ENCODE measurements at regions not wholly inside any gene's neighbourhood (a gene's known extent, or its start where the extent isn't known, plus 50 kb on each side); places are given as distances from the start of the nearest gene placed in this dataset.

GRCh38 chr3:102081572-102082289, 232.4 kb downstream of the NFKBIZ start:
- Histone ChIP-seq H3K4me3 (no peak overlapping the region), H3K4me1 (no peaks in the 10 kb centered on the region), H3K27ac (no peak overlapping the region), H3K9me3 (no peaks in the 10 kb centered on the region), H3K36me3 (no peaks in the 10 kb centered on the region), H3K27me3 (no peaks in the 10 kb centered on the region)
- no peak for DNase-seq (ENCODE audit: extremely low spot score in 2 of 2)
- intact Hi-C loops (cut with DNase I) = no loop called here
- TF ChIP-seq CTCF (IDR thresholded peaks at IDR 0.05) = no peak
- no peak for TF ChIP-seq POLR2AphosphoS5 (IDR thresholded peaks at IDR 0.05; ENCODE audit: insufficient read depth in 1 of 2, low read depth in 1 of 2)
- TF ChIP-seq POLR2A (IDR thresholded peaks at IDR 0.05) = no peak

- Histone ChIP-seq H3K36me3 (no peaks in the 10 kb centered on the region), H3K27ac (no peak overlapping the region), H3K4me1 (no peaks in the 10 kb centered on the region), H3K4me3 (no peak overlapping the region), H3K9me3 (no peaks in the 10 kb centered on the region), H3K27me3 (no peaks in the 10 kb centered on the region)
- TF ChIP-seq POLR2AphosphoS5 (IDR thresholded peaks at IDR 0.05; ENCODE audit: insufficient read depth in 1 of 2, low read depth in 1 of 2) (no peak), POLR2A (IDR thresholded peaks at IDR 0.05) (no peak), CTCF (IDR thresholded peaks at IDR 0.05) (no peak)
- intact Hi-C loops (cut with DNase I) = no loop called here
- DNase-seq (ENCODE audit: extremely low spot score in 2 of 2) = no peak
Measured at GRCh38 chr3:102083473-102083872, 234.2 kb downstream of the NFKBIZ start.

GRCh38 chr3:102084006-102084405, 234.7 kb downstream of the NFKBIZ start:
- no peaks in the 10 kb centered on the region for H3K36me3 ChIP-seq
- DNase-seq (ENCODE audit: extremely low spot score in 2 of 2) = no peak
- intact Hi-C loops (cut with DNase I) = no loop called here
- H3K4me3 ChIP-seq = no peak overlapping the region
- H3K27ac ChIP-seq = no peak overlapping the region
- no peaks in the 10 kb centered on the region for H3K9me3 ChIP-seq
- no peaks in the 10 kb centered on the region for H3K27me3 ChIP-seq
- no peak for TF ChIP-seq POLR2AphosphoS5 (IDR thresholded peaks at IDR 0.05; ENCODE audit: insufficient read depth in 1 of 2, low read depth in 1 of 2)
- no peak for TF ChIP-seq POLR2A (IDR thresholded peaks at IDR 0.05)
- no peak for TF ChIP-seq CTCF (IDR thresholded peaks at IDR 0.05)
- H3K4me1 ChIP-seq = no peaks in the 10 kb centered on the region

GRCh38 chr3:102084704-102085103, 235.4 kb downstream of the NFKBIZ start:
- H3K4me1 ChIP-seq = no peaks in the 10 kb centered on the region
- TF ChIP-seq POLR2A (IDR thresholded peaks at IDR 0.05) = no peak
- no peak for TF ChIP-seq CTCF (IDR thresholded peaks at IDR 0.05)
- TF ChIP-seq POLR2AphosphoS5 (IDR thresholded peaks at IDR 0.05; ENCODE audit: insufficient read depth in 1 of 2, low read depth in 1 of 2) = no peak
- intact Hi-C loops (cut with DNase I) = no loop called here

GRCh38 chr3:102085431-102086176, 236.3 kb downstream of the NFKBIZ start:
- Histone ChIP-seq H3K36me3 (no peaks in the 10 kb centered on the region), H3K9me3 (no peaks in the 10 kb centered on the region), H3K27me3 (no peaks in the 10 kb centered on the region), H3K4me1 (peaks cover 3% of the 10 kb centered on the region), H3K4me3 (no peak overlapping the region), H3K27ac (no peak overlapping the region)
- no peak for TF ChIP-seq POLR2A (IDR thresholded peaks at IDR 0.05)
- intact Hi-C loops (cut with DNase I) = no loop called here
- DNase-seq (ENCODE audit: extremely low spot score in 2 of 2) = no peak

More at GRCh38 chr3:102084704-102085103, 235.4 kb downstream of the NFKBIZ start:
- Histone ChIP-seq H3K9me3 (no peaks in the 10 kb centered on the region), H3K4me3 (no peak overlapping the region), H3K27me3 (no peaks in the 10 kb centered on the region), H3K27ac (no peak overlapping the region), H3K36me3 (no peaks in the 10 kb centered on the region)
- DNase-seq (ENCODE audit: extremely low spot score in 2 of 2) = no peak
